ENCODE measurements at regions not wholly inside any gene's neighbourhood (a gene's known extent, or its start where the extent isn't known, plus 50 kb on each side); places are given as distances from the start of the nearest gene placed in this dataset.

DNA sequence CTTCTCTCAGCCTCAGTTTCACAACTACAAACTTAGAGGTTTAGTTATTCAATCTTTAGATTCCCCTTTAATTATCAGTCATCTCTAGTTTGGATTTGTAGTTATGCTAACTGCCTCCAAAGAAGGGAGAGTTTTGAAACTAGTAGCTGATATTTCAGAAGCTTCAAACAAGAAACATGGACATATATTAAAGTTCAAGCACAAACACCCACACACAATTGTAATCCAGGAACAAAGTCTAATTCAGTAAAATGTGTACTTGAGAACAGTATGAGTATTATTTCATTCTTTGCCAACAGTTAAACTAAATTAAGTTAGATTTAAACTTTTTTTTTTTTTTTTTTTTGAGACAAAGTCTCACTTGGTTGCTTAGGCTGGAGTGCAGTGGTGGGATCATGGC is 71.2 kb upstream of the ABCA1 start:
- TF ChIP-seq, protein P1, sequence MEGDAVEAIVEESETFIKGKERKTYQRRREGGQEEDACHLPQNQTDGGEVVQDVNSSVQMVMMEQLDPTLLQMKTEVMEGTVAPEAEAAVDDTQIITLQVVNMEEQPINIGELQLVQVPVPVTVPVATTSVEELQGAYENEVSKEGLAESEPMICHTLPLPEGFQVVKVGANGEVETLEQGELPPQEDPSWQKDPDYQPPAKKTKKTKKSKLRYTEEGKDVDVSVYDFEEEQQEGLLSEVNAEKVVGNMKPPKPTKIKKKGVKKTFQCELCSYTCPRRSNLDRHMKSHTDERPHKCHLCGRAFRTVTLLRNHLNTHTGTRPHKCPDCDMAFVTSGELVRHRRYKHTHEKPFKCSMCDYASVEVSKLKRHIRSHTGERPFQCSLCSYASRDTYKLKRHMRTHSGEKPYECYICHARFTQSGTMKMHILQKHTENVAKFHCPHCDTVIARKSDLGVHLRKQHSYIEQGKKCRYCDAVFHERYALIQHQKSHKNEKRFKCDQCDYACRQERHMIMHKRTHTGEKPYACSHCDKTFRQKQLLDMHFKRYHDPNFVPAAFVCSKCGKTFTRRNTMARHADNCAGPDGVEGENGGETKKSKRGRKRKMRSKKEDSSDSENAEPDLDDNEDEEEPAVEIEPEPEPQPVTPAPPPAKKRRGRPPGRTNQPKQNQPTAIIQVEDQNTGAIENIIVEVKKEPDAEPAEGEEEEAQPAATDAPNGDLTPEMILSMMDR (IDR thresholded peaks at IDR 0.05 in 2 of 3, conservative IDR thresholded peaks at IDR 0.05 in 1 of 3; ENCODE audit: insufficient read depth in 2 of 3, low read depth in 1 of 3, low read length in 3 of 3): no peak
- TF ChIP-seq NFE2L1 (tag; IDR thresholded peaks at IDR 0.05; ENCODE audit: borderline replicate concordance, low read depth): no peak
- no peak for TF ChIP-seq ZBTB8A (IDR thresholded peaks at IDR 0.05; ENCODE audit: partially characterized antibody)
- TF ChIP-seq, protein P2, sequence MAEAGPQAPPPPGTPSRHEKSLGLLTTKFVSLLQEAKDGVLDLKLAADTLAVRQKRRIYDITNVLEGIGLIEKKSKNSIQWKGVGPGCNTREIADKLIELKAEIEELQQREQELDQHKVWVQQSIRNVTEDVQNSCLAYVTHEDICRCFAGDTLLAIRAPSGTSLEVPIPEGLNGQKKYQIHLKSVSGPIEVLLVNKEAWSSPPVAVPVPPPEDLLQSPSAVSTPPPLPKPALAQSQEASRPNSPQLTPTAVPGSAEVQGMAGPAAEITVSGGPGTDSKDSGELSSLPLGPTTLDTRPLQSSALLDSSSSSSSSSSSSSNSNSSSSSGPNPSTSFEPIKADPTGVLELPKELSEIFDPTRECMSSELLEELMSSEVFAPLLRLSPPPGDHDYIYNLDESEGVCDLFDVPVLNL (CRISPR knock-in tag; IDR thresholded peaks at IDR 0.05; ENCODE audit: low read depth): no peak
- no peak for TF ChIP-seq TBL1XR1 (IDR thresholded peaks at IDR 0.05; ENCODE audit: low read length in 2 of 2)
- no peak for TF ChIP-seq HNRNPLL (IDR thresholded peaks at IDR 0.05; ENCODE audit: low read depth, low read length, poor library complexity, severe bottlenecking)
- TF ChIP-seq POLR2A (conservative IDR thresholded peaks at IDR 0.05): no peak
- TF ChIP-seq MED1 (CRISPR knock-in tag; IDR thresholded peaks at IDR 0.05; ENCODE audit: borderline replicate concordance): no peak
- TF ChIP-seq BHLHE40 (IDR thresholded peaks at IDR 0.05; ENCODE audit: low read length): no peak
- no peak for TF ChIP-seq KLF6 (CRISPR knock-in tag; IDR thresholded peaks at IDR 0.05; ENCODE audit: borderline replicate concordance)
- TF ChIP-seq EP300 (IDR thresholded peaks at IDR 0.05; ENCODE audit: low read length): no peak
- no peak for TF ChIP-seq NCOA6 (IDR thresholded peaks at IDR 0.05)

All from K562 (cell line).